SK-N-MC (cell line): ENCODE measurements at regions not wholly inside any gene's neighbourhood (a gene's known extent, or its start where the extent isn't known, plus 50 kb on each side); places are given as distances from the start of the nearest gene placed in this dataset.

Experiments
- EZH2 ChIP-seq: fragments of 200-600 bp; sonication (generic); IDR thresholded peaks from one replicate; pipeline ENCODE4 v1.6.1; 2017; ENCODE audit warnings: antibody characterized with exemption
- FOXP2 ChIP-seq: optimal IDR thresholded peaks from 2 replicates; pipeline ENCODE3; 2011; ENCODE audit warnings: mild to moderate bottlenecking, moderate library complexity; ENCODE audit not compliant: insufficient read depth; ENCODE audit errors: extremely low read length, control extremely low read depth
- POLR2AphosphoS5 ChIP-seq: IDR thresholded peaks from 2 replicates; pipeline ENCODE4 v1.6.1; 2012; ENCODE audit warnings: mild to moderate bottlenecking, low read depth, low read length, borderline replicate concordance

- no peak for TF ChIP-seq EZH2
- TF ChIP-seq POLR2AphosphoS5, result no peak
- TF ChIP-seq FOXP2, result no peak
Observed at GRCh38 chr3:162765524-162765923, 1268.9 kb downstream of the OTOL1 start.
